ENCODE measurements at regions not wholly inside any gene's neighbourhood (a gene's known extent, or its start where the extent isn't known, plus 50 kb on each side); places are given as distances from the start of the nearest gene placed in this dataset.

GRCh38 chr1:157195521-157196244 is 57.5 kb upstream of the ETV3 start:
- no peak for TF ChIP-seq CTCF (IDR thresholded peaks at IDR 0.05)
- TF ChIP-seq TCF7L2 (IDR thresholded peaks at IDR 0.05; ENCODE audit: low read depth, low read length) = no peak
- no peak for TF ChIP-seq SIN3A (IDR thresholded peaks at IDR 0.05; ENCODE audit: borderline replicate concordance, insufficient read depth, low read depth, low read length)
- TF ChIP-seq REST (IDR thresholded peaks at IDR 0.05; ENCODE audit: insufficient read depth in 1 of 2, low read depth in 2 of 2, low read length in 1 of 2) = no peak
- no peak for TF ChIP-seq POLR2AphosphoS5 (IDR thresholded peaks at IDR 0.05; ENCODE audit: low read depth, low read length)
